SU-DHL-6 (cell line): ENCODE measurements at regions not wholly inside any gene's neighbourhood (a gene's known extent, or its start where the extent isn't known, plus 50 kb on each side); places are given as distances from the start of the nearest gene placed in this dataset.

Experiments
- H2AFZ ChIP-seq: fragments of 200-600 bp; sonication (generic); 2 replicates; pipeline ENCODE4 v1.6.1; 2014; ENCODE audit warnings: low read depth, mild to moderate bottlenecking, moderate library complexity, mixed read lengths, antibody characterized with exemption, low read length; ENCODE audit not compliant: severe bottlenecking
- H3F3A ChIP-seq: fragments of 200-600 bp; shearing (Covaris generic); 2 replicates; pipeline ENCODE4 v1.6.0; 2016; ENCODE audit warnings: antibody characterized with exemption, mild to moderate bottlenecking; ENCODE audit not compliant: insufficient read depth
- H3K27ac ChIP-seq: fragments of 200-600 bp; sonication (generic); 2 replicates; pipeline ENCODE4 v1.5.1; 2016; ENCODE audit warnings: low read depth, mild to moderate bottlenecking, low read length, moderate library complexity, mixed read lengths
- H3K27me3 ChIP-seq: fragments of 200-600 bp; sonication (generic), shearing (Covaris generic); 2 replicates; pipeline ENCODE4 v1.6.0; 2014; ENCODE audit warnings: mild to moderate bottlenecking, low read length
- H3K36me3 ChIP-seq: fragments of 200-600 bp; sonication (generic); 2 replicates; pipeline ENCODE4 v1.6.1; 2014; ENCODE audit warnings: mild to moderate bottlenecking, low read length, mixed read lengths
- H3K4me2 ChIP-seq: fragments of 300-600, 200-600 bp; shearing (Covaris generic), sonication (generic); 2 replicates; pipeline ENCODE4 v1.6.0; 2014; ENCODE audit warnings: low read length, low read depth, mild to moderate bottlenecking; ENCODE audit not compliant: poor library complexity, severe bottlenecking
- H3K4me3 ChIP-seq: fragments of 200-600 bp; sonication (generic); 2 replicates; pipeline ENCODE4 v1.5.1; 2014; ENCODE audit warnings: antibody characterized with exemption, low read length, mild to moderate bottlenecking, mixed read lengths; ENCODE audit not compliant: insufficient read depth, poor library complexity, severe bottlenecking
- H3K79me2 ChIP-seq: fragments of 200-600 bp; sonication (generic); 2 replicates; pipeline ENCODE4 v1.6.1; 2014; ENCODE audit warnings: mild to moderate bottlenecking, low read length, moderate library complexity; ENCODE audit not compliant: insufficient read depth
- H3K9ac ChIP-seq: fragments of 200-600 bp; sonication (generic); 2 replicates; pipeline ENCODE4 v1.7.0; 2014; ENCODE audit warnings: mild to moderate bottlenecking, low read length
- H3K9me2 ChIP-seq: fragments of 200-600 bp; sonication (generic); replicated peaks from 2 replicates; pipeline ENCODE4 v1.6.1; 2014; ENCODE audit warnings: low read length; ENCODE audit not compliant: insufficient read depth
- H3K9me3 ChIP-seq: fragments of 200-600 bp; sonication (generic); 2 replicates; pipeline ENCODE4 v1.6.1; 2014; ENCODE audit warnings: low read length, mixed read lengths; ENCODE audit not compliant: insufficient read depth
- H4K20me1 ChIP-seq: fragments of 200-600 bp; sonication (generic); 2 replicates; pipeline ENCODE4 v1.6.1; 2014; ENCODE audit warnings: low read depth, mild to moderate bottlenecking, antibody characterized with exemption, low read length, moderate library complexity, mixed read lengths
- EZH2phosphoT487 ChIP-seq: fragments of 200-600 bp; sonication (generic), shearing (Covaris generic); conservative IDR thresholded peaks from 2 replicates; pipeline ENCODE4 v1.6.1; 2018; ENCODE audit warnings: mild to moderate bottlenecking, antibody characterized with exemption, low read length, moderate library complexity, mixed read lengths
- TF ChIP-seq, protein P1 (sequence below): fragments of 200-600 bp; sonication (generic); IDR thresholded peaks from one replicate; pipeline ENCODE4 v1.5.1; 2017; ENCODE audit warnings: antibody characterized with exemption, mild to moderate bottlenecking, low read length, moderate library complexity; ENCODE audit not compliant: insufficient read depth, poor library complexity, severe bottlenecking

GRCh38 chr18:78857314-78858150 is 122.1 kb upstream of the SALL3 start:
- no peaks in the 10 kb centered on the region; the same call in 1 of the 2 replicates for H3K27me3 ChIP-seq
- H3K36me3 ChIP-seq, result no peaks in the 10 kb centered on the region
- no peaks in the 10 kb centered on the region for H4K20me1 ChIP-seq
- H3K9me3 ChIP-seq, result no peaks in the 10 kb centered on the region
- H3F3A ChIP-seq, result no peaks in the 10 kb centered on the region
- H3K27ac ChIP-seq, result no peak overlapping the region
- H3K79me2 ChIP-seq, result no peaks in the 10 kb centered on the region
- H3K9me2 ChIP-seq, result no peaks in the 10 kb centered on the region
- no peak overlapping the region for H2AFZ ChIP-seq
- no peak overlapping the region for H3K9ac ChIP-seq
- H3K4me2 ChIP-seq, result no peak overlapping the region
- no peak overlapping the region for H3K4me3 ChIP-seq
- TF ChIP-seq EZH2phosphoT487, result no peak
- TF ChIP-seq, protein P1, sequence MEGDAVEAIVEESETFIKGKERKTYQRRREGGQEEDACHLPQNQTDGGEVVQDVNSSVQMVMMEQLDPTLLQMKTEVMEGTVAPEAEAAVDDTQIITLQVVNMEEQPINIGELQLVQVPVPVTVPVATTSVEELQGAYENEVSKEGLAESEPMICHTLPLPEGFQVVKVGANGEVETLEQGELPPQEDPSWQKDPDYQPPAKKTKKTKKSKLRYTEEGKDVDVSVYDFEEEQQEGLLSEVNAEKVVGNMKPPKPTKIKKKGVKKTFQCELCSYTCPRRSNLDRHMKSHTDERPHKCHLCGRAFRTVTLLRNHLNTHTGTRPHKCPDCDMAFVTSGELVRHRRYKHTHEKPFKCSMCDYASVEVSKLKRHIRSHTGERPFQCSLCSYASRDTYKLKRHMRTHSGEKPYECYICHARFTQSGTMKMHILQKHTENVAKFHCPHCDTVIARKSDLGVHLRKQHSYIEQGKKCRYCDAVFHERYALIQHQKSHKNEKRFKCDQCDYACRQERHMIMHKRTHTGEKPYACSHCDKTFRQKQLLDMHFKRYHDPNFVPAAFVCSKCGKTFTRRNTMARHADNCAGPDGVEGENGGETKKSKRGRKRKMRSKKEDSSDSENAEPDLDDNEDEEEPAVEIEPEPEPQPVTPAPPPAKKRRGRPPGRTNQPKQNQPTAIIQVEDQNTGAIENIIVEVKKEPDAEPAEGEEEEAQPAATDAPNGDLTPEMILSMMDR, result no peak

DNA sequence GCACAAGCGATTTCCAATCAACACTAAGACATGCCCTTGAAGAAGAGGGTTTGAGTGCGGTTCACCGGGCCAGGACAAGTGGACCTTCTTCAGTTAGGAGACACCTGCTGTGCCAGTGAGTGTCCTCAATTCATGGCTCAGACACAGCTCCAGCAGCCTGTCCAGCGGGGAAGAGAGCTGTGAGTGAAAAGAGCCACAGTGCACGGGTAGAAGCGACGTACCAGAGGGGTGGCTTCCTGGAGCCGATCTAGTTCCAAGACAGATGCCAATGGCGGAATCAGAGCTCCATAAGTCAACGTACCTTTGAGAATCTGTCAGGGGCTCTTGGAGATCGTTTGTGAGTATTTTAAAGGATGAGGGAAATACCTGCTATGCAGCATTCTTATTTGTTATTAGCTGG is 119.9 kb upstream of the SALL3 start:
- Histone ChIP-seq H3K36me3 (no peaks in the 10 kb centered on the region), H3K79me2 (no peaks in the 10 kb centered on the region), H4K20me1 (no peaks in the 10 kb centered on the region), H2AFZ (no peak overlapping the region), H3K27me3 (no peaks in the 10 kb centered on the region; the same call in 1 of the 2 replicates), H3K4me3 (no peak overlapping the region), H3F3A (no peaks in the 10 kb centered on the region), H3K27ac (no peak overlapping the region), H3K9me2 (no peaks in the 10 kb centered on the region), H3K9me3 (no peaks in the 10 kb centered on the region), H3K9ac (no peak overlapping the region), H3K4me2 (no peak overlapping the region)
- TF ChIP-seq, protein P1, result no peak
- no peak for TF ChIP-seq EZH2phosphoT487

- no peaks in the 10 kb centered on the region for H4K20me1 ChIP-seq
- no peak overlapping the region for H3K27ac ChIP-seq
These were observed 119.5 kb upstream of the SALL3 start for GRCh38 chr18:78860117-78860516.

More at GRCh38 chr18:78860117-78860516, 119.5 kb upstream of the SALL3 start:
- Histone ChIP-seq H3K79me2 (no peaks in the 10 kb centered on the region), H3K27me3 (no peaks in the 10 kb centered on the region; the same call in 1 of the 2 replicates), H3K4me2 (no peak overlapping the region), H3K9me2 (no peaks in the 10 kb centered on the region), H3K9me3 (no peaks in the 10 kb centered on the region), H3K36me3 (no peaks in the 10 kb centered on the region), H2AFZ (no peak overlapping the region), H3F3A (no peaks in the 10 kb centered on the region), H3K4me3 (no peak overlapping the region), H3K9ac (no peak overlapping the region)
- no peak for TF ChIP-seq EZH2phosphoT487
- TF ChIP-seq, protein P1, result no peak
